ENCODE measurements at regions not wholly inside any gene's neighbourhood (a gene's known extent, or its start where the extent isn't known, plus 50 kb on each side); places are given as distances from the start of the nearest gene placed in this dataset.
A peak's percentile ranks its signal among the peaks of the same experiment; 100 is the strongest.

DNA sequence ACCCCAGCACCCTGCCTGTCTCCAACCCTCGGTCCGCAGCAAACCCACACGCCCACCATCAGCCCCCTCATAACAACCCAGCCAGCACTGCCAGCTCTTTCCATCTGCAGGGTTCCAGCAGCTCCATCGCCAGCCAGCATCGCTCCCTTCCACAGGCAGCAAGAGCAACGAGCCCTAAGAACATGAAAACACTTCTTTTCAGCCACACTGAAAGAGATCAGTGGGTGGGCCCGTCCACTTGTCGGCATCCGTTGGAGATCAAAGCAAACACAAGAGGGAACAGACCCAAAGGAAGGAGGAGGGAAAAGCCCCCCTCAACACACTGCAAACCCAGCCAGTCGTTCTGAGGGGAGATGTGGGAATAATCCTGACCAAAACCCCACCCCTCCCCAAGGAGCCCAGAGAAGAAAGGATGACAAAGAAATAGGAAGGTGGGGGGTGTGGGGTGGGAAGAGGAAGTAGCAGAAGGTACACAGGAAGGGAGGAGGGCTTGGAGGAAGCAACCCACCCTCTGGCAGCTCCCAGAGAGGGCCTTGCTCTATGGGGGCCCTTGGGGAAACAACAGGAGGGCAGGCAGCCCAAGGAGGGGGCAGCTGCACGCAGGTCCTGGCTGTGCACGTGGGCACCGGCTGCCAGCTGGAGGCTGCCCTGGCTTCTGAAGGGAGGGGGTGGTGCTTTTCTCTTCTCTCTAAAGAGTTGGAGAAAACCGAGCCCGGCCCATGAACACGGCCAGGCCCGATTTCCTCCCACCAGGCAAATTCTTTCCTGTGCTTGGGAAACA lies 473.6 kb upstream of the PROK2 start:
- Mint-ChIP-seq H3K4me1 (ENCODE audit: unreplicated experiment) (peaks cover 54% of the 10 kb centered on the region), H3K9me3 (ENCODE audit: unreplicated experiment) (no peaks in the 10 kb centered on the region), H3K4me3 (ENCODE audit: unreplicated experiment) (no peak overlapping the region), H3K27me3 (ENCODE audit: unreplicated experiment) (peaks cover 14% of the 10 kb centered on the region), H3K36me3 (ENCODE audit: unreplicated experiment) (no peaks in the 10 kb centered on the region), H3K27ac (ENCODE audit: unreplicated experiment) (no peak overlapping the region)
- TF ChIP-seq, protein P1, sequence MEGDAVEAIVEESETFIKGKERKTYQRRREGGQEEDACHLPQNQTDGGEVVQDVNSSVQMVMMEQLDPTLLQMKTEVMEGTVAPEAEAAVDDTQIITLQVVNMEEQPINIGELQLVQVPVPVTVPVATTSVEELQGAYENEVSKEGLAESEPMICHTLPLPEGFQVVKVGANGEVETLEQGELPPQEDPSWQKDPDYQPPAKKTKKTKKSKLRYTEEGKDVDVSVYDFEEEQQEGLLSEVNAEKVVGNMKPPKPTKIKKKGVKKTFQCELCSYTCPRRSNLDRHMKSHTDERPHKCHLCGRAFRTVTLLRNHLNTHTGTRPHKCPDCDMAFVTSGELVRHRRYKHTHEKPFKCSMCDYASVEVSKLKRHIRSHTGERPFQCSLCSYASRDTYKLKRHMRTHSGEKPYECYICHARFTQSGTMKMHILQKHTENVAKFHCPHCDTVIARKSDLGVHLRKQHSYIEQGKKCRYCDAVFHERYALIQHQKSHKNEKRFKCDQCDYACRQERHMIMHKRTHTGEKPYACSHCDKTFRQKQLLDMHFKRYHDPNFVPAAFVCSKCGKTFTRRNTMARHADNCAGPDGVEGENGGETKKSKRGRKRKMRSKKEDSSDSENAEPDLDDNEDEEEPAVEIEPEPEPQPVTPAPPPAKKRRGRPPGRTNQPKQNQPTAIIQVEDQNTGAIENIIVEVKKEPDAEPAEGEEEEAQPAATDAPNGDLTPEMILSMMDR (IDR thresholded peaks at IDR 0.05) = no peak
- no peak for DNase-seq (ENCODE audit: extremely low spot score, unreplicated experiment)

DNA sequence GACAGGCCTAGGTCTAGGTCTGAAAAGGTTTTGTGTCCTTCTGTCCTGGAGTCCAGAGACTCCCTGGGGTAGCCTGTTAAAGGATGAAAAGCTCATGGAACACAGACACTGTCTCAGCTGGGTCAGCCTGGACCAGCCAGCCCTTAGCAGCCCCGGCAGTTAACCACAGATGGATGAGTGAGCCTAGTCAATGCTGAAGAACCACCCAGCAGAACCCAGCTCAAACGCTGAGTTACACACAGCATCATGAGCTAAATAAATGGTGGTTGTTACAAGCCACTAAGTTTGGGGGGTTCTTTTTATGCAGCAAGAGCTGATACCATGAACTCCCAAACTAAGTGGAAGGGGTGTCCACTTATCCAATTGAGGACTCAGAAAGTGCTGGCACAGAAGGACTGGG lies 472.8 kb upstream of the PROK2 start:
- TF ChIP-seq, protein P1 (IDR thresholded peaks at IDR 0.05) = no peak
- no peak for DNase-seq (ENCODE audit: extremely low spot score, unreplicated experiment)
- no peak overlapping the region for H3K4me3 Mint-ChIP-seq (ENCODE audit: unreplicated experiment)
- H3K27ac Mint-ChIP-seq (ENCODE audit: unreplicated experiment) = no peak overlapping the region
- H3K27me3 Mint-ChIP-seq (ENCODE audit: unreplicated experiment) = peaks cover 19% of the 10 kb centered on the region
- no peaks in the 10 kb centered on the region for H3K36me3 Mint-ChIP-seq (ENCODE audit: unreplicated experiment)
- no peaks in the 10 kb centered on the region for H3K9me3 Mint-ChIP-seq (ENCODE audit: unreplicated experiment)
- peaks cover 50% of the 10 kb centered on the region for H3K4me1 Mint-ChIP-seq (ENCODE audit: unreplicated experiment)

DNA sequence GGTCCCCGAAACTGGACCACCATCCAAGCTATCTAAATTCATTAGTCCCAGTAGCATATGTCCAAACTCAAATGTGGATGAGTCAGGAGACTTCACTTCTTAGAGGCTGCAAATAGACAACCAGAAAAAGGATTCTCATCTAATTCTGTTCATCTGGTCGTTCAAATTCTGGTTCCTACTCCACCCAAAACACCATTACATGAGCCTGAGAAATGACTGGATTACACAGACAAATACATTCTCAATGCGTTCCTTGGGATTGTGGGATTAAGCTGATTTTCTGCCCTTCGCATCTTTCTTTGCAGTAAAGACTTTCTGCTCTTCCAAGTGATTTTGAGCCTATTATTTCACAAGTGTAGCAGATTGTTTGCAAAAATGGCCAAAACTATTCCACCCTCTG lies 472.3 kb upstream of the PROK2 start:
- H3K4me3 Mint-ChIP-seq (ENCODE audit: unreplicated experiment) = no peak overlapping the region
- H3K9me3 Mint-ChIP-seq (ENCODE audit: unreplicated experiment) = no peaks in the 10 kb centered on the region
- no peak overlapping the region for H3K27ac Mint-ChIP-seq (ENCODE audit: unreplicated experiment)

DNA sequence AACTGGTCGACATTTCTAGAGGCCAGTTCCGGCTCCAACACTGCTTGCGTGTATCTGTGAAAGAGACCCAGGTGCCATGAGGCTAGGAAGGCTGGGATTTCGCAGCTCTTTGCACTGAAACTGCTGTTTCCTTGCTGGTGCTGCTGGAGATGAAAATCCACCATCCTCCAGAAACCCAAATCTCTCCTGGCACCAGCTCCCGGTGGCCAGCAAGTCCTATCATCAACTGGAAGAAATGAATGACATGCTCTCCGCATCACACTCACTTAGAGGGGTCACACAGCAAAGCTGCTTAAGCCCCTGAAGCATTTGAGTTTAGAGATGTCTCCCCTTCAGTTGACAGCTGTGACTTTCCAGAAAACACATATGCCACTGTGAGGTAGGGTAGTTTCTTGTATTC lies 471.8 kb upstream of the PROK2 start:
- Mint-ChIP-seq H3K4me3 (ENCODE audit: unreplicated experiment) (no peak overlapping the region), H3K27me3 (ENCODE audit: unreplicated experiment) (peaks cover 29% of the 10 kb centered on the region), H3K4me1 (ENCODE audit: unreplicated experiment) (peaks cover 42% of the 10 kb centered on the region), H3K36me3 (ENCODE audit: unreplicated experiment) (no peaks in the 10 kb centered on the region), H3K9me3 (ENCODE audit: unreplicated experiment) (no peaks in the 10 kb centered on the region), H3K27ac (ENCODE audit: unreplicated experiment) (no peak overlapping the region)
- TF ChIP-seq, protein P1 (IDR thresholded peaks at IDR 0.05) = no peak
- no peak for DNase-seq (ENCODE audit: extremely low spot score, unreplicated experiment)

More for the DNA sequence above, 472.3 kb upstream of the PROK2 start:
- no peak for DNase-seq (ENCODE audit: extremely low spot score, unreplicated experiment)
- H3K4me1 Mint-ChIP-seq (ENCODE audit: unreplicated experiment) = peaks cover 45% of the 10 kb centered on the region
- TF ChIP-seq, protein P1 (IDR thresholded peaks at IDR 0.05) = no peak
- peaks cover 24% of the 10 kb centered on the region for H3K27me3 Mint-ChIP-seq (ENCODE audit: unreplicated experiment)
- no peaks in the 10 kb centered on the region for H3K36me3 Mint-ChIP-seq (ENCODE audit: unreplicated experiment)

DNA sequence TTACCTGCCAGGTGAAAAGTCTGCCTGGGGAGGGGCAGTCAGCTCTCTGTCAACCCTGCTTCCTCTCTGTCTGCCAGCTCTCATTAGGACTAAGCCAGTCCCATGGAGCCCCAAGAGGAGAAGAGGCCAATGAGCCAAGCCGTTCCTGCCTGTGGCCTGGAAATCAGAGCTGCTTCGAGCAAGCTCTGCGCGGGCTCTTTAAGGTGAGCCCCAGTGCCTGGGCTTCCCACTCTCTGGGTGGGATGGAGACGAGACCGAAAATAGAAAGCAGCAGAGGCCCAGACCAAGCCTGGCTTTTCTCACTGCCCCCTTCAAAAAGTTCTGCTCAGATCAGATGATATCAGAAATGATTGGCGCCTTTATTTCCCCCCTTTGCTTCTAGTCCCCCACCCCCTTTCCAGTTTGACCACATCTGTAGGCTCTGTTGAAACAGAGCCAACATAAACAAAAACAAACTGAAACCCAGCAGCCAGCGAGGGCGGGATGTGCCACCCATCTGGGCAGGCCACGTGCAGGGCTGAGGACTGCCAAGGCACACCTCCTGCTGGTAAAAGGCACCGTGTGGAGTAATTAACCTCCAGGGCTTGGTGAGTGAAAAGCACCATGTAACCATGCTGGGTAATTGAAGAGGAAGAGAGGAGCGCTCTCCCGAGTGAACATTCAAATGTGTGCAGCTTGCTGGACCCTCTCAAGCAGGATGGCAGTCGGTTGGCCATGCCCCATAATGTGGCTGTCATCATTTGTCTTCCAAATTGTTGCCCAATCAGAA lies 471.0 kb upstream of the PROK2 start:
- Mint-ChIP-seq H3K9me3 (ENCODE audit: unreplicated experiment) (no peaks in the 10 kb centered on the region), H3K36me3 (ENCODE audit: unreplicated experiment) (no peaks in the 10 kb centered on the region), H3K4me3 (ENCODE audit: unreplicated experiment) (no peak overlapping the region), H3K27me3 (ENCODE audit: unreplicated experiment) (peaks cover 34% of the 10 kb centered on the region), H3K27ac (ENCODE audit: unreplicated experiment) (peak overlapping the region; percentile 39), H3K4me1 (ENCODE audit: unreplicated experiment) (peaks cover 35% of the 10 kb centered on the region)
- peak; percentile 87 for DNase-seq (ENCODE audit: extremely low spot score, unreplicated experiment)
- TF ChIP-seq, protein P1 (IDR thresholded peaks at IDR 0.05) = no peak

Data from osteocyte (in vitro differentiated cells).